ENCODE measurements at regions not wholly inside any gene's neighbourhood (a gene's known extent, or its start where the extent isn't known, plus 50 kb on each side); places are given as distances from the start of the nearest gene placed in this dataset.

- TF ChIP-seq CTCF (conservative IDR thresholded peaks at IDR 0.05) (peak; percentile 53), ZFX (IDR thresholded peaks at IDR 0.05) (no peak)
These were observed 62.1 kb upstream of the CD55 start for GRCh38 chr1:207259391-207259790.
